Nephron (organoid): ENCODE measurements at regions not wholly inside any gene's neighbourhood (a gene's known extent, or its start where the extent isn't known, plus 50 kb on each side); places are given as distances from the start of the nearest gene placed in this dataset.

ENCODE experiments used
- H3K27ac Mint-ChIP-seq, 3 experiments: 2 replicates each; pipeline ENCODE4 v1.8.0; 2020; ENCODE audit warnings: mixed read lengths in 3 of 3, mild to moderate bottlenecking in 2 of 3, moderate library complexity in 1 of 3
- H3K27me3 Mint-ChIP-seq: 2 replicates; pipeline ENCODE4 v1.8.0; 2021; ENCODE audit warnings: low read depth, mild to moderate bottlenecking, moderate library complexity, mixed read lengths
- H3K36me3 Mint-ChIP-seq: 2 replicates; pipeline ENCODE4 v1.8.0; 2020; ENCODE audit warnings: low read depth, mixed read lengths
- H3K4me1 Mint-ChIP-seq: 2 replicates; pipeline ENCODE4 v1.8.0; 2020; ENCODE audit warnings: mixed read lengths
- H3K4me3 Mint-ChIP-seq, 3 experiments: 2 replicates each; pipeline ENCODE4 v1.8.0; 2020; ENCODE audit warnings: mild to moderate bottlenecking in 3 of 3, mixed read lengths in 3 of 3, moderate library complexity in 2 of 3
- H3K9me3 Mint-ChIP-seq: 2 replicates; pipeline ENCODE4 v1.8.0; 2020; ENCODE audit warnings: mixed read lengths
- CTCF ChIP-seq, 3 experiments: fragments of 200-600 bp; sonication (generic); IDR thresholded peaks; one replicate each; pipeline ENCODE4 v1.5.0; 2021; ENCODE audit warnings: antibody characterized with exemption in 3 of 3; ENCODE audit not compliant: unreplicated experiment in 3 of 3

- Mint-ChIP-seq H3K4me3 (no peak overlapping the region), H3K4me1 (no peaks in the 10 kb centered on the region)
Observed at GRCh38 chr7:12092499-12093130, 118.5 kb upstream of the TMEM106B start.

GRCh38 chr7:12093365-12093764 is 117.7 kb upstream of the TMEM106B start:
- Mint-ChIP-seq H3K27ac (no peak overlapping the region), H3K4me3 (no peak overlapping the region), H3K4me1 (no peaks in the 10 kb centered on the region), H3K36me3 (no peaks in the 10 kb centered on the region), H3K9me3 (no peaks in the 10 kb centered on the region), H3K27me3 (peaks cover 4% of the 10 kb centered on the region)
- no peak for TF ChIP-seq CTCF (IDR thresholded peaks at IDR 0.05; ENCODE audit: unreplicated experiment in 3 of 3)

More at GRCh38 chr7:12092499-12093130, 118.5 kb upstream of the TMEM106B start:
- Mint-ChIP-seq H3K27ac (no peak overlapping the region), H3K36me3 (no peaks in the 10 kb centered on the region), H3K27me3 (peaks cover 4% of the 10 kb centered on the region), H3K9me3 (no peaks in the 10 kb centered on the region)
- TF ChIP-seq CTCF (IDR thresholded peaks at IDR 0.05; ENCODE audit: unreplicated experiment in 3 of 3): no peak

GRCh38 chr7:12094365-12094921 is 116.7 kb upstream of the TMEM106B start:
- Mint-ChIP-seq H3K27ac (no peak overlapping the region), H3K9me3 (peaks cover 3% of the 10 kb centered on the region), H3K36me3 (no peaks in the 10 kb centered on the region), H3K4me1 (no peaks in the 10 kb centered on the region), H3K27me3 (peaks cover 4% of the 10 kb centered on the region), H3K4me3 (no peak overlapping the region)
- TF ChIP-seq CTCF (IDR thresholded peaks at IDR 0.05; ENCODE audit: unreplicated experiment in 3 of 3): no peak

GRCh38 chr7:12102126-12102525 is 109.0 kb upstream of the TMEM106B start:
- H3K27me3 Mint-ChIP-seq: no peaks in the 10 kb centered on the region
- peak overlapping the region in 2 of 3 experiments; percentile 48 to 69 for H3K27ac Mint-ChIP-seq
- no peak for TF ChIP-seq CTCF (IDR thresholded peaks at IDR 0.05; ENCODE audit: unreplicated experiment in 3 of 3)
- no peak overlapping the region for H3K4me3 Mint-ChIP-seq
- H3K4me1 Mint-ChIP-seq: peaks cover 10% of the 10 kb centered on the region
- peaks cover 3% of the 10 kb centered on the region for H3K36me3 Mint-ChIP-seq
- H3K9me3 Mint-ChIP-seq: peaks cover 8% of the 10 kb centered on the region

- H3K4me1 Mint-ChIP-seq: peaks cover 14% of the 10 kb centered on the region
- H3K4me3 Mint-ChIP-seq: no peak overlapping the region
- peaks cover 8% of the 10 kb centered on the region for H3K9me3 Mint-ChIP-seq
- peak overlapping the region in 2 of 3 experiments; percentile 48 to 69 for H3K27ac Mint-ChIP-seq
- no peaks in the 10 kb centered on the region for H3K27me3 Mint-ChIP-seq
- peaks cover 3% of the 10 kb centered on the region for H3K36me3 Mint-ChIP-seq
- no peak for TF ChIP-seq CTCF (IDR thresholded peaks at IDR 0.05; ENCODE audit: unreplicated experiment in 3 of 3)
Observed at GRCh38 chr7:12102527-12102926, 108.6 kb upstream of the TMEM106B start.

GRCh38 chr7:12103948-12104347 is 107.1 kb upstream of the TMEM106B start:
- Mint-ChIP-seq H3K4me3 (no peak overlapping the region), H3K27ac (no peak overlapping the region), H3K9me3 (peaks cover 8% of the 10 kb centered on the region), H3K36me3 (peaks cover 3% of the 10 kb centered on the region), H3K4me1 (peaks cover 22% of the 10 kb centered on the region), H3K27me3 (no peaks in the 10 kb centered on the region)
- TF ChIP-seq CTCF (IDR thresholded peaks at IDR 0.05; ENCODE audit: unreplicated experiment in 3 of 3): no peak
